Transverse colon (tissue), 4 donors: ENCODE measurements at regions not wholly inside any gene's neighbourhood (a gene's known extent, or its start where the extent isn't known, plus 50 kb on each side); places are given as distances from the start of the nearest gene placed in this dataset.

ENCODE experiments used
- DNase-seq: peaks from one replicate; pipeline ENCODE4 v3.0.0-alpha.2; 2019
- H3K27ac ChIP-seq, 4 donors: fragments of 200-600 bp; sonication (generic); 2 replicates each; pipeline ENCODE4 v1.5.1; 2016 to 2018; ENCODE audit warnings: inconsistent platforms in 4 of 4
- H3K27me3 ChIP-seq: fragments of 200-600 bp; sonication (generic); 2 replicates; pipeline ENCODE4 v1.5.1; 2017; ENCODE audit warnings: inconsistent platforms
- H3K36me3 ChIP-seq, 4 donors: fragments of 200-600 bp; sonication (generic); 2 replicates each; pipeline ENCODE4 v1.5.1; 2017 to 2019; ENCODE audit warnings: inconsistent platforms in 4 of 4
- H3K4me1 ChIP-seq, 4 donors: fragments of 200-600 bp; sonication (generic); 2 replicates each; pipeline ENCODE4 v1.5.1; 2017 to 2020; ENCODE audit warnings: inconsistent platforms in 4 of 4
- H3K4me3 ChIP-seq, 4 donors: fragments of 200-600 bp; sonication (generic); 1 replicate in 1 of 4; 2 replicates in 3 of 4; pipeline versions ENCODE4 v1.5.1 to v1.6.1; 2017 to 2019; ENCODE audit warnings: inconsistent platforms in 4 of 4
- H3K9me3 ChIP-seq, 2 donors: fragments of 200-600 bp; sonication (generic); 2 replicates each; pipeline ENCODE4 v1.5.1; 2017 to 2019; ENCODE audit warnings: inconsistent platforms in 2 of 2
- CTCF ChIP-seq, 5 experiments: fragments of 200-600 bp in 3 of 5; fragments of 450-650 bp in 2 of 5; sonication (generic) in 3 of 5; IDR thresholded peaks; 1 replicate in 2 of 5; 2 replicates in 3 of 5; pipeline ENCODE4 v1.5.1; 2016 to 2017; ENCODE audit warnings: antibody characterized with exemption in 5 of 5, inconsistent platforms in 3 of 5, mild to moderate bottlenecking in 2 of 5, moderate library complexity in 1 of 5
- EP300 ChIP-seq: sonication (generic); formaldehyde crosslinking; IDR thresholded peaks from one replicate; pipeline ENCODE4 v1.6.1; 2017; ENCODE audit warnings: antibody characterized with exemption, low read depth
- POLR2A ChIP-seq: fragments of 450-650 bp; IDR thresholded peaks from one replicate; pipeline ENCODE4 v1.6.1; 2016; ENCODE audit warnings: antibody characterized with exemption, mild to moderate bottlenecking, moderate library complexity
- POLR2AphosphoS5 ChIP-seq, 3 donors: sonication (generic); formaldehyde crosslinking; IDR thresholded peaks; one replicate each; pipeline ENCODE4 v1.6.1; 2016; ENCODE audit warnings: antibody characterized with exemption in 3 of 3
- WGBS, 2 donors: methylation state at CpG; one replicate each; pipeline ENCODE4 v1.1.5; 2018; ENCODE audit warnings: low coverage in 1 of 2; 5-methylcytosine and 5-hydroxymethylcytosine counted together
- in situ Hi-C, 4 donors: fragments of 200-750 bp; cut with MboI; loops; one replicate each; pipeline versions ENCODE4 v1.15.0 to v1.15.1; 2017; ENCODE audit warnings: low sequenced_read_pairs in 3 of 4, low pct_ligation_motif_present in 1 of 4, low pct_unique_long_range_greater_than_20kb in 1 of 4
- intact Hi-C: fragments of 100-400 bp; cut with DNase I; formaldehyde crosslinking; loops from one replicate; pipeline ENCODE4 v1.15.1; 2023; ENCODE audit warnings: low total_unique reads

- Histone ChIP-seq H3K27me3 (no peaks in the 10 kb centered on the region), H3K36me3 (no peaks in the 10 kb centered on the region), H3K4me1 (no peaks in the 10 kb centered on the region), H3K4me3 (no peak overlapping the region), H3K9me3 (no peaks in the 10 kb centered on the region), H3K27ac (no peak overlapping the region)
- in situ Hi-C loops (no loop called here), intact Hi-C loops (no loop called here)
- DNase-seq = no peak
- TF ChIP-seq POLR2AphosphoS5 (IDR thresholded peaks at IDR 0.05) = no peak
- no peak for TF ChIP-seq EP300
- no peak for TF ChIP-seq POLR2A
- TF ChIP-seq CTCF (IDR thresholded peaks at IDR 0.05) = peak in 4 of 5 experiments; percentile 17 to 33 (median 26)
- 40 to 47% methylated on average over 3 of the region's 3 CpGs for WGBS, 2 donors
Measured at GRCh38 chr6:63066055-63066704, 145.1 kb upstream of the FKBP1C start.

GRCh38 chr6:63094947-63095346 lies 116.3 kb upstream of the FKBP1C start:
- no peaks in the 10 kb centered on the region for H3K27me3 ChIP-seq
- TF ChIP-seq POLR2A = no peak
- no peak for TF ChIP-seq EP300
- TF ChIP-seq POLR2AphosphoS5 (IDR thresholded peaks at IDR 0.05) = no peak
- no peak for TF ChIP-seq CTCF (IDR thresholded peaks at IDR 0.05)
- 53 to 62% methylated on average over 6 of the region's 6 CpGs for WGBS, 2 donors
- H3K36me3 ChIP-seq = no peaks in the 10 kb centered on the region
- H3K9me3 ChIP-seq = no peaks in the 10 kb centered on the region
- in situ Hi-C loops (no loop called here), intact Hi-C loops (no loop called here)
- H3K4me1 ChIP-seq = no peaks in the 10 kb centered on the region
- H3K27ac ChIP-seq = no peak overlapping the region
- no peak for DNase-seq
- H3K4me3 ChIP-seq = no peak overlapping the region

GRCh38 chr6:63097222-63097621 lies 114.0 kb upstream of the FKBP1C start:
- H3K27me3 ChIP-seq = no peaks in the 10 kb centered on the region
- DNase-seq = no peak
- WGBS, 2 donors = 0% methylated on average over 1 of the region's 1 CpG
- TF ChIP-seq POLR2A = no peak
- TF ChIP-seq POLR2AphosphoS5 (IDR thresholded peaks at IDR 0.05) = no peak
- TF ChIP-seq CTCF (IDR thresholded peaks at IDR 0.05) = no peak
- TF ChIP-seq EP300 = no peak
- intact Hi-C loops = no loop called here
- H3K27ac ChIP-seq = no peak overlapping the region
- H3K9me3 ChIP-seq = no peaks in the 10 kb centered on the region
- in situ Hi-C loops = no loop called here
- no peak overlapping the region for H3K4me3 ChIP-seq
- no peaks in the 10 kb centered on the region for H3K36me3 ChIP-seq
- H3K4me1 ChIP-seq = no peaks in the 10 kb centered on the region

- no peaks in the 10 kb centered on the region for H3K36me3 ChIP-seq
- H3K4me1 ChIP-seq = no peaks in the 10 kb centered on the region
- in situ Hi-C loops = no loop called here
- H3K27me3 ChIP-seq = no peaks in the 10 kb centered on the region
- intact Hi-C loops = no loop called here
- TF ChIP-seq EP300 = no peak
- TF ChIP-seq CTCF (IDR thresholded peaks at IDR 0.05) = no peak
- no peak for TF ChIP-seq POLR2A
- TF ChIP-seq POLR2AphosphoS5 (IDR thresholded peaks at IDR 0.05) = no peak
- H3K9me3 ChIP-seq = no peaks in the 10 kb centered on the region
- H3K27ac ChIP-seq = no peak overlapping the region
- 65 to 69% methylated on average over 4 of the region's 4 CpGs for WGBS, 2 donors
- no peak overlapping the region for H3K4me3 ChIP-seq
- DNase-seq = no peak
Measured at GRCh38 chr6:63098789-63099188, 112.5 kb upstream of the FKBP1C start.
